ENCODE measurements at regions not wholly inside any gene's neighbourhood (a gene's known extent, or its start where the extent isn't known, plus 50 kb on each side); places are given as distances from the start of the nearest gene placed in this dataset.

- TF ChIP-seq ATF4 (CRISPR knock-in tag; IDR thresholded peaks at IDR 0.05) (no peak), PHF20 (IDR thresholded peaks at IDR 0.05; ENCODE audit: partially characterized antibody) (no peak), HES1 (IDR thresholded peaks at IDR 0.05; ENCODE audit: low read depth) (no peak), GTF2B (IDR thresholded peaks at IDR 0.05; ENCODE audit: extremely low read depth, insufficient read length) (peak; percentile 83), ZNF431 (CRISPR knock-in tag; IDR thresholded peaks at IDR 0.05) (no peak), JUND (IDR thresholded peaks at IDR 0.05; ENCODE audit: borderline replicate concordance, low read depth, low read length) (no peak; the same call in 1 of the 2 replicates), JUND (tag; IDR thresholded peaks at IDR 0.05; ENCODE audit: borderline replicate concordance, low read depth, low read length) (no peak), ZNF75A (CRISPR knock-in tag; IDR thresholded peaks at IDR 0.05) (no peak), CCNT2 (IDR thresholded peaks at IDR 0.05; ENCODE audit: borderline replicate concordance, extremely low read depth, insufficient read length, low read depth, low read length) (no peak), TFAM (CRISPR knock-in tag; conservative IDR thresholded peaks at IDR 0.05) (no peak), FOXK2 (conservative IDR thresholded peaks at IDR 0.05 in 1 of 2, IDR thresholded peaks at IDR 0.05 in 1 of 2; ENCODE audit: low read depth in 2 of 2) (no peak), FOXP1 (CRISPR knock-in tag; IDR thresholded peaks at IDR 0.05) (no peak), SMARCB1 (IDR thresholded peaks at IDR 0.05; ENCODE audit: insufficient read length, low read depth) (no peak), TBL1XR1 (IDR thresholded peaks at IDR 0.05; ENCODE audit: low read length in 2 of 2) (no peak), COPS2 (conservative IDR thresholded peaks at IDR 0.05) (no peak)
- TF ChIP-seq, protein P1, sequence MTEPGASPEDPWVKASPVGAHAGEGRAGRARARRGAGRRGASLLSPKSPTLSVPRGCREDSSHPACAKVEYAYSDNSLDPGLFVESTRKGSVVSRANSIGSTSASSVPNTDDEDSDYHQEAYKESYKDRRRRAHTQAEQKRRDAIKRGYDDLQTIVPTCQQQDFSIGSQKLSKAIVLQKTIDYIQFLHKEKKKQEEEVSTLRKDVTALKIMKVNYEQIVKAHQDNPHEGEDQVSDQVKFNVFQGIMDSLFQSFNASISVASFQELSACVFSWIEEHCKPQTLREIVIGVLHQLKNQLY (CRISPR knock-in tag; conservative IDR thresholded peaks at IDR 0.05), result no peak
- TF ChIP-seq, protein P2, sequence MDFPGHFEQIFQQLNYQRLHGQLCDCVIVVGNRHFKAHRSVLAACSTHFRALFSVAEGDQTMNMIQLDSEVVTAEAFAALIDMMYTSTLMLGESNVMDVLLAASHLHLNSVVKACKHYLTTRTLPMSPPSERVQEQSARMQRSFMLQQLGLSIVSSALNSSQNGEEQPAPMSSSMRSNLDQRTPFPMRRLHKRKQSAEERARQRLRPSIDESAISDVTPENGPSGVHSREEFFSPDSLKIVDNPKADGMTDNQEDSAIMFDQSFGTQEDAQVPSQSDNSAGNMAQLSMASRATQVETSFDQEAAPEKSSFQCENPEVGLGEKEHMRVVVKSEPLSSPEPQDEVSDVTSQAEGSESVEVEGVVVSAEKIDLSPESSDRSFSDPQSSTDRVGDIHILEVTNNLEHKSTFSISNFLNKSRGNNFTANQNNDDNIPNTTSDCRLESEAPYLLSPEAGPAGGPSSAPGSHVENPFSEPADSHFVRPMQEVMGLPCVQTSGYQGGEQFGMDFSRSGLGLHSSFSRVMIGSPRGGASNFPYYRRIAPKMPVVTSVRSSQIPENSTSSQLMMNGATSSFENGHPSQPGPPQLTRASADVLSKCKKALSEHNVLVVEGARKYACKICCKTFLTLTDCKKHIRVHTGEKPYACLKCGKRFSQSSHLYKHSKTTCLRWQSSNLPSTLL (IDR thresholded peaks at IDR 0.05), result no peak
Measured at GRCh38 chr17:6940186-6940649, 55.6 kb upstream of the ALOX12 start (continued).

All from K562 (cell line).